CD4-positive, alpha-beta memory T cell (primary cell): ENCODE measurements at regions not wholly inside any gene's neighbourhood (a gene's known extent, or its start where the extent isn't known, plus 50 kb on each side); places are given as distances from the start of the nearest gene placed in this dataset.
"Not testable (repeated sequence)": the region's sequence is repeated elsewhere in the genome, so short reads cannot be mapped to it uniquely, and the experiment has no call there.

Experiments used
- CTCF ChIA-PET: fragments of 350-600 bp; sonication (Branson Sonifier 250); formaldehyde crosslinking; loops from one replicate; lab custom pipeline; 2021; ENCODE audit warnings: inconsistent platforms; ENCODE audit not compliant: partially characterized antibody; lab: Charles Lee
- POLR2A ChIA-PET: fragments of 350-600 bp; sonication (Branson Sonifier 250); formaldehyde crosslinking; loops from one replicate; lab custom pipeline; 2021; ENCODE audit not compliant: partially characterized antibody; lab: Charles Lee
- DNase-seq, 5 donors: peaks; one replicate each; pipeline versions ENCODE4 v3.0.0 to v3.0.0-alpha.2; 2020 to 2022; ENCODE audit warnings: mixed read lengths in 1 of 5
- H3K27ac ChIP-seq: one replicate; pipeline ENCODE4 v1.7.0; 2013; ENCODE audit warnings: low read depth, low read length
- H3K27me3 ChIP-seq: 2 replicates; pipeline ENCODE4 v1.7.0; 2013; ENCODE audit warnings: mild to moderate bottlenecking, low read length, moderate library complexity; ENCODE audit not compliant: insufficient read depth
- H3K36me3 ChIP-seq: 2 replicates; pipeline ENCODE4 v1.7.0; 2013; ENCODE audit warnings: mild to moderate bottlenecking, low read length, moderate library complexity; ENCODE audit not compliant: insufficient read depth
- H3K4me1 ChIP-seq: 2 replicates; pipeline ENCODE4 v1.7.0; 2013; ENCODE audit warnings: mild to moderate bottlenecking, low read length, moderate library complexity; ENCODE audit not compliant: insufficient read depth
- H3K4me3 ChIP-seq, 2 donors: one replicate each; pipeline ENCODE4 v1.7.0; 2013; ENCODE audit warnings: low read length in 2 of 2, mild to moderate bottlenecking in 1 of 2
- H3K9me3 ChIP-seq, 2 donors: one replicate each; pipeline ENCODE4 v1.7.0; 2013; ENCODE audit warnings: low read length in 2 of 2, control low read depth in 1 of 2; ENCODE audit not compliant: control insufficient read depth in 1 of 2
- H3K27ac Mint-ChIP-seq, 7 donors: one replicate each; pipeline ENCODE4 v1.8.0; 2020 to 2021; ENCODE audit warnings: mixed read lengths in 7 of 7, mild to moderate bottlenecking in 6 of 7, inconsistent platforms in 3 of 7, moderate library complexity in 3 of 7
- H3K27me3 Mint-ChIP-seq, 2 donors: one replicate each; pipeline ENCODE4 v1.8.0; 2020 to 2021; ENCODE audit warnings: mixed read lengths in 2 of 2
- H3K36me3 Mint-ChIP-seq, 2 donors: one replicate each; pipeline ENCODE4 v1.8.0; 2020 to 2021; ENCODE audit warnings: mixed read lengths in 2 of 2, inconsistent platforms in 1 of 2, mild to moderate bottlenecking in 1 of 2
- H3K4me1 Mint-ChIP-seq, 4 donors: one replicate each; pipeline ENCODE4 v1.8.0; 2020 to 2021; ENCODE audit warnings: mixed read lengths in 4 of 4, mild to moderate bottlenecking in 1 of 4
- H3K4me3 Mint-ChIP-seq, 8 donors: one replicate each; pipeline ENCODE4 v1.8.0; 2020 to 2021; ENCODE audit warnings: mixed read lengths in 8 of 8, mild to moderate bottlenecking in 7 of 8, moderate library complexity in 6 of 8, inconsistent platforms in 3 of 8
- H3K9me3 Mint-ChIP-seq, 8 donors: one replicate each; pipeline ENCODE4 v1.8.0; 2020 to 2021; ENCODE audit warnings: mixed read lengths in 8 of 8, mild to moderate bottlenecking in 5 of 8, inconsistent platforms in 3 of 8, moderate library complexity in 1 of 8
- intact Hi-C: fragments of 100-400 bp; cut with micrococcal nuclease; formaldehyde crosslinking; loops from one replicate; pipeline ENCODE4 v1.15.1; 2023

DNA sequence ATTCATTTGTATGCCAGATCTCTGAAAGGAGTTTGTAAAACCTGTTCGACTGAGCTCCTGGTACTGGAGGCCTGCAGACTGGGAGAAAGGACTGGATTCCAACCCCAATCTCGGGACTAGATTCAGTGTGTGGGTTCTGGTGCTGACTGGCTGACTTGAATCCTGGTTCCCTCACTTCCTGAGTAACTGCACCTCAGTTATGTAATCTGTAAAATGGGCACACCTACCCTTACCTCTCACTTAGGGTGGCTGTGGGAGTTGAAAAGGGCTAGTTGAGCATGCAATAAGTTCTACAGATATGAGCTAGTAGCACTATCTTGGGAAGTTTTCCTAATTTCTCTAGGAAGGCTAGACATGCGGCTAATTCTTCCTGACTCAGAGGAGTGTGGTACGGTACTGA, 621.3 kb upstream of the TBX3 start:
- Mint-ChIP-seq H3K4me1 (no peaks in the 10 kb centered on the region), H3K36me3 (no peaks in the 10 kb centered on the region), H3K9me3 (peaks cover 0 to 25% (median 6%) of the 10 kb centered on the region in 8 donors), H3K4me3 (no peak overlapping the region), H3K27me3 (no peaks in the 10 kb centered on the region), H3K27ac (no peak overlapping the region)
- no peaks in the 10 kb centered on the region for H3K36me3 ChIP-seq
- H3K27ac ChIP-seq = no peak overlapping the region
- CTCF ChIA-PET = no interaction called here
- no peak for DNase-seq
- POLR2A ChIA-PET = no interaction called here
- intact Hi-C loops = no loop called here
- H3K9me3 ChIP-seq = no peaks in the 10 kb centered on the region
- no peak overlapping the region for H3K4me3 ChIP-seq
- H3K27me3 ChIP-seq = no peaks in the 10 kb centered on the region
- H3K4me1 ChIP-seq = no peaks in the 10 kb centered on the region

DNA sequence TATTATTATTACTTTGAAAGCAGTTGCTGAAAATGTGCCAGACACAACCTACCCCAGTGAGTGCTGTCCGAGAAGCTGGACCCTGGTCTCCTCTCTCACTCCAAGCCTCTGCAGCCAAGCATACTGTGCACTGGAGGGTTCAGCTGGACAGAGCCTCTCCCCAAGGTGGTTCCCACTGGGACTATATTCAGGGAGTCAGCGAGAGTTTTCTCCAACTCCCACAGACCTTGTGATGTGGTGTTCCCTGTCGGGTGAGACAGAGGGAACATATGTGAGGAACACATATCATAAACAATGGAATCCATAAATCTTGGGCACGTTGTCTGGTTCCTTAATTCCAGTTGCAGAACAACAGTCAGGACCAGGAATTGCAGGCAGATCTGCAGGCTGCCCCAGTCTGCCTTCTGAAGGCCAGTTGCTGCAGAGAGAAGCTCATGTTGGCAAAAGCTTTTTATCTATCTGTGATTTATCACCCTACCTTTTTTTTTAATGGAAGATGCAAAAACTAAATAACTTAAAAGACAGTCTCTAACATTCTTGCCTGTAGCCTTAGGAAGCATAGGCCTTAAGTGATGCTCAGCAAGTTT, 619.8 kb upstream of the TBX3 start:
- Histone ChIP-seq H3K27me3 (no peaks in the 10 kb centered on the region), H3K36me3 (no peaks in the 10 kb centered on the region), H3K4me1 (no peaks in the 10 kb centered on the region), H3K9me3 (no peaks in the 10 kb centered on the region), H3K27ac (no peak overlapping the region), H3K4me3 (no peak overlapping the region)
- no peaks in the 10 kb centered on the region for H3K36me3 Mint-ChIP-seq
- no peak overlapping the region for H3K27ac Mint-ChIP-seq
- ChIA-PET CTCF (no interaction called here), POLR2A (no interaction called here)
- intact Hi-C loops = no loop called here
- H3K27me3 Mint-ChIP-seq = no peaks in the 10 kb centered on the region
- H3K4me1 Mint-ChIP-seq = no peaks in the 10 kb centered on the region
- no peak overlapping the region for H3K4me3 Mint-ChIP-seq
- H3K9me3 Mint-ChIP-seq = peaks cover 0 to 23% (median 6%) of the 10 kb centered on the region in 8 donors
- DNase-seq = no peak

DNA sequence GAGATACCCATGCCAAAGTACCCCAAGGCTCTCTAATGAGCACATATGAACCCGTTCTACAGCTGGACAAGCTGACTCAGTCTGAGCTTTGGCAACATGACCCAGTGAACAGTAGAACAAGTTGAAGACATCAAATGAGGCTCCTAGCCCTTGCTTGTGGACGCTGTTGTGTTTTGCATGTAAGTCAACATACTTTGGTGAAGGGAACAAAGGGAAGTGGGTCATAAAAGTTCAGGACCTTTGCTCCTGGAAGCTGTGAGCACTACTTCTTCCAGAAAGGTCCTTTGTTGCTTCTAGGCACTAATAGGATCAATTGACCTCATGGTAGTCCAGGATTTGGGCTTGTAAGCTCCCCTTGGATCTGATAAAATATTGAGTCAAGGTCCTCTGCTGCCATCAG, 613.5 kb upstream of the TBX3 start:
- Mint-ChIP-seq H3K9me3 (peaks cover 0 to 12% (median 5%) of the 10 kb centered on the region in 8 donors), H3K27me3 (no peaks in the 10 kb centered on the region), H3K27ac (no peak overlapping the region), H3K4me3 (no peak overlapping the region), H3K36me3 (no peaks in the 10 kb centered on the region), H3K4me1 (no peaks in the 10 kb centered on the region)
- intact Hi-C loops = no loop called here
- ChIA-PET CTCF (no interaction called here), POLR2A (no interaction called here)
- no peaks in the 10 kb centered on the region for H3K9me3 ChIP-seq
- no peak overlapping the region for H3K4me3 ChIP-seq
- no peaks in the 10 kb centered on the region for H3K27me3 ChIP-seq
- no peaks in the 10 kb centered on the region for H3K36me3 ChIP-seq
- no peak overlapping the region for H3K27ac ChIP-seq
- H3K4me1 ChIP-seq = no peaks in the 10 kb centered on the region
- DNase-seq = no peak

DNA sequence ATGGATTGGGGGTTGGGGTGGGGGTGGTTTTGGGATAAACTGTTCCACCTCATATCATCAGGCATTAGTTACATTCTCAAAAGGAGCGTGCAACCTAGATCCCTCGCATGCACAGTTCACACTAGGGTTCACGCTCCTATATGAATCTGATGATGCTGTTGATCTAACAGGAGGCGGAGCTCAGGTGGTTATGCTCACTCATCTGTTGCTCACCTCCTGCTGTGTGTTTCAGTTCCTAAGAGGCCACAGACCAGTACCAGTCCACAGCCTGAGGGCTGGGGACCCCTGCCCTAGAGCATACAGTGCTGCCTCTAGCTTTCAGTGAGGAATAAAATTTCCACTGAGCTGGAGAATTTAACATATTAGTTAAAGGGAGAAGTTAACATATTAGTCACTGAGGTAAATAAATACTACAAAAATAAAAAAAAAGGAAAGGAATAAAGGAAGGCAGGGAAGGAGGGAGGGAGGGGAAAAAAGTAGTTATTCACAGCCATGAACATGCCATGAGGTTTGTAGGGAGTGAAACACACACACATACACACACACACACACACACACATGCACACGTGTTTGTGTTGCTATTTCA, 612.7 kb upstream of the TBX3 start:
- no peaks in the 10 kb centered on the region for H3K4me1 ChIP-seq
- H3K27ac ChIP-seq = no peak overlapping the region
- no peaks in the 10 kb centered on the region for H3K36me3 Mint-ChIP-seq
- no peaks in the 10 kb centered on the region for H3K36me3 ChIP-seq
- H3K4me3 ChIP-seq = no peak overlapping the region
- no peak for DNase-seq
- peaks cover 0 to 11% (median 4%) of the 10 kb centered on the region in 8 donors for H3K9me3 Mint-ChIP-seq
- H3K27ac Mint-ChIP-seq = no peak overlapping the region
- H3K27me3 ChIP-seq = no peaks in the 10 kb centered on the region
- H3K9me3 ChIP-seq = no peaks in the 10 kb centered on the region
- intact Hi-C loops = no loop called here
- no peak overlapping the region for H3K4me3 Mint-ChIP-seq
- no peaks in the 10 kb centered on the region for H3K4me1 Mint-ChIP-seq
- CTCF ChIA-PET = no interaction called here
- POLR2A ChIA-PET = no interaction called here
- H3K27me3 Mint-ChIP-seq = no peaks in the 10 kb centered on the region

DNA sequence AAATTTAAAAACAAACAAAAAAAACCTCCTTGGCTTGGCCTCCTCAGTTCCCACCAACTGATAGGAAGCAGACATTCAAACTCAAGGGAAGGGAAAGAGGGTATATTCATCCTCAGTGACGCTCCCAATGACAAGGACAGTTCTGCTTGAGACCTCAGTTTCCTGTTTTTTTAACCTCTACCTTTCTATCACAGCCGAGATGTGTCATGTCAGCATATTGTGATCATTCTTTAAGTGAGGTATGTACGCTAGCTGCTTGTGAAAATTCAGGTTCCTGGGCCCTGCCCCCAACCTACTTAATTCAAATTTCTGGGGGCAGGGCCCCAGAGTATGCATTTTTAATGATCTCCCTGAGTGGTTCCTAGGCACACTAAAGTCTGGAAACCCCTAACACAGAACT, 611.9 kb upstream of the TBX3 start:
- Mint-ChIP-seq H3K27ac (no peak overlapping the region), H3K4me3 (no peak overlapping the region), H3K4me1 (no peaks in the 10 kb centered on the region), H3K27me3 (no peaks in the 10 kb centered on the region), H3K9me3 (peaks cover 0 to 11% (median 3%) of the 10 kb centered on the region in 8 donors), H3K36me3 (no peaks in the 10 kb centered on the region)
- H3K36me3 ChIP-seq = no peaks in the 10 kb centered on the region
- no peaks in the 10 kb centered on the region for H3K9me3 ChIP-seq
- ChIA-PET CTCF (no interaction called here), POLR2A (no interaction called here)
- no peak for DNase-seq
- no peak overlapping the region for H3K4me3 ChIP-seq
- intact Hi-C loops = no loop called here
- H3K27me3 ChIP-seq = no peaks in the 10 kb centered on the region
- no peaks in the 10 kb centered on the region for H3K4me1 ChIP-seq
- no peak overlapping the region for H3K27ac ChIP-seq

DNA sequence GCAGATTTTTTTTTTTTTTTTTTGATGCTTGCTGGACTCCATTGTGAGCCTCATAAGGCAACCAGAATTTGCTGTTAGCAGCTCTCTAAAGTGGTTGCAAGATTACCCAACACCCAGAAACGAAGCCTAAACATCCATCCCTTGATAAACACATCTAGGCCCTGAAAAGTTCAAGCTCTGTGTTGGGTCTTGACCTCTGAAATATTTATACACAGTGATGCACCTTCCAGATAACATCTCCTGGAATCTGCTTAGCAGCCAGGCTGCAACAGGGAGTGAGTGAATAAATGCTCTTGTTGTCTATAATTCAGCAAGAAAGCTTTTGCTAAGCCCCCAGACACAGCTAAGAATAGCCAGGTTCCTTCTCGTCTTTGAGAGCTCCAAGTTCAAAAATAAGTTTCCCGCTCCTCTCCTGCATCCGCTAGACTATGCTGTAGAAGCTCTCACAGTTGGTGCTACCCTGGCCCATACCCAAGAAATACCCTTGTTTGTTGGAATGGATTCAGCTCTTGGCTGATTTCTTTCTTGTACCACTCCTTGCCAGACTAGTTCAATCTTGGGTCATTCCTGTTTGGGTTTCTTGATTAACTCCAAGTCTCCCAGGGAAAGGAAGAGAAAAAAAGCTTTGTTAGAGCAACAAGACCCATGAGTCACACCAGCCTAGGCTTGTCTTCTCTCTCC, 610.6 kb upstream of the TBX3 start:
- no peaks in the 10 kb centered on the region for H3K9me3 ChIP-seq
- intact Hi-C loops = no loop called here
- Mint-ChIP-seq H3K36me3 (no peaks in the 10 kb centered on the region), H3K9me3 (peaks cover 0 to 11% (median 3%) of the 10 kb centered on the region in 8 donors), H3K27ac (no peak overlapping the region), H3K4me1 (no peaks in the 10 kb centered on the region), H3K4me3 (no peak overlapping the region), H3K27me3 (no peaks in the 10 kb centered on the region)
- no peak for DNase-seq
- H3K27me3 ChIP-seq = no peaks in the 10 kb centered on the region
- CTCF ChIA-PET = no interaction called here
- no peaks in the 10 kb centered on the region for H3K36me3 ChIP-seq
- POLR2A ChIA-PET = no interaction called here
- no peaks in the 10 kb centered on the region for H3K4me1 ChIP-seq
- no peak overlapping the region for H3K27ac ChIP-seq
- H3K4me3 ChIP-seq = no peak overlapping the region

DNA sequence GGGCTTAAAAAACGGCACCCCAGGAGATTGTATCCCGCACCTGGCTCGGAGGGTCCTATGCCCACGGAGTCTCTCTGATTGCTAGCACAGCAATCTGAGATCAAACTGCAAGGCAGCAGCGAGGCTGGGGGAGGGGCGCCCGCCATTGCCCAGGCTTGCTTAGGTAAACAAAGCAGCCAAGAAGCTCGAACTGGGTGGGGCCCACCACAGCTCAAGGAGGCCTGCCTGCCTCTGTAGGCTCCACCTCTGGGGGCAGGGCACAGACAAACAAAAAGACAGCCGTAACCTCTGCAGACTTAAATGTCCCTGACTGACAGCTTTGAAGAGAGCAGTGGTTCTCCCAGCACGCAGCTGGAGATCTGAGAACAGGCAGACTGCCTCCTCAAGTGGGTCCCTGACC, 601.5 kb upstream of the TBX3 start:
- H3K36me3 ChIP-seq, H3K4me1 ChIP-seq, H3K4me3 ChIP-seq, H3K4me3 Mint-ChIP-seq, POLR2A ChIA-PET, CTCF ChIA-PET, DNase-seq, H3K27me3 Mint-ChIP-seq, H3K9me3 Mint-ChIP-seq, H3K36me3 Mint-ChIP-seq, intact Hi-C loops, H3K27ac ChIP-seq, H3K4me1 Mint-ChIP-seq, H3K27me3 ChIP-seq, H3K9me3 ChIP-seq, H3K27ac Mint-ChIP-seq: not testable (repeated sequence)
